Stomach (tissue), 4 donors: ENCODE measurements at regions not wholly inside any gene's neighbourhood (a gene's known extent, or its start where the extent isn't known, plus 50 kb on each side); places are given as distances from the start of the nearest gene placed in this dataset.

Source experiments
- CTCF ChIP-seq, 7 experiments: fragments of 450-650 bp in 4 of 7; fragments of 200-600 bp in 3 of 7; sonication (generic) in 3 of 7; IDR thresholded peaks; one replicate each; pipeline ENCODE4 v1.5.1; 2016 to 2019; ENCODE audit warnings: antibody characterized with exemption in 7 of 7, control low read depth in 2 of 7, mild to moderate bottlenecking in 1 of 7
- POLR2AphosphoS5 ChIP-seq, 3 donors: sonication (generic); formaldehyde crosslinking; IDR thresholded peaks; one replicate each; pipeline ENCODE4 v1.6.1; 2016; ENCODE audit warnings: antibody characterized with exemption in 3 of 3

DNA sequence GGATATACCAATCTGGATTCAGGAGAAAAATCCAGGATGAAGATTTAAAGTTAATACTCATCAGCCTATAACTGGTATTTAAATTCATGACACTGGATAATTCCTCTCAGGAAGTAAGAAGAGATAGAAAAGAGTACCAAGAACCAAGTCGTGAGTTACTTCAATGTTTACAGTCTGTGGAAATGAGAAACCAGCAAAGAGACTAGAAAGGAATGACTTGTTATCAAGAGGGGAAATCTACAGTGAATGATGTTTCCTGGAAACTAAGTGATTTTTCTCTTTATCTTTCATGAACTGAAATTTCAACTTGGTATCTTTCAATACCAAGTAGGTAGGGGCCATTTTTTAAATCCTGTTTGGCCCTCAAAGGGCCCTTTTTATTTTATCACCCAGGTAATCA is 217.9 kb upstream of the AFF2 start:
- TF ChIP-seq CTCF (IDR thresholded peaks at IDR 0.05) (no peak), POLR2AphosphoS5 (IDR thresholded peaks at IDR 0.05) (no peak)
